ENCODE measurements at regions not wholly inside any gene's neighbourhood (a gene's known extent, or its start where the extent isn't known, plus 50 kb on each side); places are given as distances from the start of the nearest gene placed in this dataset.

DNA sequence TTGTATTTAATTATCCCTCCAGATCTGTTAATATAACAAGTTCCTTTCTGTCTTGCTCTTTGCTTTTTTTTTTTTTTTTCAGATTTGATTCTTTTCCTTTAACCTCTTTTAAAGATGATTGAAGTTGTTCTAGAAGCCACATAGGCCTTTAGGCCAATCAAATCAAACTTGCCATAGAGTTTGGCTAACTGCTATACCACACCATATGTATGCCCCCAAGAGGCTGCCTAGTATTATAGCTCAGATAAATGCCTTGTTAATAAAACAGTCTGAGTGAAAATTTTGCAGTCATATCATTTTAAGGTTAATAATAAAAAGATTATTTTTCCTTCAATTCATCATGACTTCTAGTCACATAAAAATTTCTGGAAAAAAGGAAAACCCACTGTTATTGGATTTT lies 696.0 kb upstream of the CHRM3 start:
- TF ChIP-seq KDM1A (IDR thresholded peaks at IDR 0.05; ENCODE audit: low read depth) = no peak
- TF ChIP-seq POLR2A (IDR thresholded peaks at IDR 0.05; ENCODE audit: low read length) = no peak
- TF ChIP-seq RFX5 (IDR thresholded peaks at IDR 0.05) = no peak
- TF ChIP-seq, protein P1, sequence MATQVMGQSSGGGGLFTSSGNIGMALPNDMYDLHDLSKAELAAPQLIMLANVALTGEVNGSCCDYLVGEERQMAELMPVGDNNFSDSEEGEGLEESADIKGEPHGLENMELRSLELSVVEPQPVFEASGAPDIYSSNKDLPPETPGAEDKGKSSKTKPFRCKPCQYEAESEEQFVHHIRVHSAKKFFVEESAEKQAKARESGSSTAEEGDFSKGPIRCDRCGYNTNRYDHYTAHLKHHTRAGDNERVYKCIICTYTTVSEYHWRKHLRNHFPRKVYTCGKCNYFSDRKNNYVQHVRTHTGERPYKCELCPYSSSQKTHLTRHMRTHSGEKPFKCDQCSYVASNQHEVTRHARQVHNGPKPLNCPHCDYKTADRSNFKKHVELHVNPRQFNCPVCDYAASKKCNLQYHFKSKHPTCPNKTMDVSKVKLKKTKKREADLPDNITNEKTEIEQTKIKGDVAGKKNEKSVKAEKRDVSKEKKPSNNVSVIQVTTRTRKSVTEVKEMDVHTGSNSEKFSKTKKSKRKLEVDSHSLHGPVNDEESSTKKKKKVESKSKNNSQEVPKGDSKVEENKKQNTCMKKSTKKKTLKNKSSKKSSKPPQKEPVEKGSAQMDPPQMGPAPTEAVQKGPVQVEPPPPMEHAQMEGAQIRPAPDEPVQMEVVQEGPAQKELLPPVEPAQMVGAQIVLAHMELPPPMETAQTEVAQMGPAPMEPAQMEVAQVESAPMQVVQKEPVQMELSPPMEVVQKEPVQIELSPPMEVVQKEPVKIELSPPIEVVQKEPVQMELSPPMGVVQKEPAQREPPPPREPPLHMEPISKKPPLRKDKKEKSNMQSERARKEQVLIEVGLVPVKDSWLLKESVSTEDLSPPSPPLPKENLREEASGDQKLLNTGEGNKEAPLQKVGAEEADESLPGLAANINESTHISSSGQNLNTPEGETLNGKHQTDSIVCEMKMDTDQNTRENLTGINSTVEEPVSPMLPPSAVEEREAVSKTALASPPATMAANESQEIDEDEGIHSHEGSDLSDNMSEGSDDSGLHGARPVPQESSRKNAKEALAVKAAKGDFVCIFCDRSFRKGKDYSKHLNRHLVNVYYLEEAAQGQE (IDR thresholded peaks at IDR 0.05) = no peak
- no peak for TF ChIP-seq NR3C1 (IDR thresholded peaks at IDR 0.05)
- TF ChIP-seq, protein P2, sequence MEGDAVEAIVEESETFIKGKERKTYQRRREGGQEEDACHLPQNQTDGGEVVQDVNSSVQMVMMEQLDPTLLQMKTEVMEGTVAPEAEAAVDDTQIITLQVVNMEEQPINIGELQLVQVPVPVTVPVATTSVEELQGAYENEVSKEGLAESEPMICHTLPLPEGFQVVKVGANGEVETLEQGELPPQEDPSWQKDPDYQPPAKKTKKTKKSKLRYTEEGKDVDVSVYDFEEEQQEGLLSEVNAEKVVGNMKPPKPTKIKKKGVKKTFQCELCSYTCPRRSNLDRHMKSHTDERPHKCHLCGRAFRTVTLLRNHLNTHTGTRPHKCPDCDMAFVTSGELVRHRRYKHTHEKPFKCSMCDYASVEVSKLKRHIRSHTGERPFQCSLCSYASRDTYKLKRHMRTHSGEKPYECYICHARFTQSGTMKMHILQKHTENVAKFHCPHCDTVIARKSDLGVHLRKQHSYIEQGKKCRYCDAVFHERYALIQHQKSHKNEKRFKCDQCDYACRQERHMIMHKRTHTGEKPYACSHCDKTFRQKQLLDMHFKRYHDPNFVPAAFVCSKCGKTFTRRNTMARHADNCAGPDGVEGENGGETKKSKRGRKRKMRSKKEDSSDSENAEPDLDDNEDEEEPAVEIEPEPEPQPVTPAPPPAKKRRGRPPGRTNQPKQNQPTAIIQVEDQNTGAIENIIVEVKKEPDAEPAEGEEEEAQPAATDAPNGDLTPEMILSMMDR (IDR thresholded peaks at IDR 0.05) = no peak
- TF ChIP-seq, protein P3, sequence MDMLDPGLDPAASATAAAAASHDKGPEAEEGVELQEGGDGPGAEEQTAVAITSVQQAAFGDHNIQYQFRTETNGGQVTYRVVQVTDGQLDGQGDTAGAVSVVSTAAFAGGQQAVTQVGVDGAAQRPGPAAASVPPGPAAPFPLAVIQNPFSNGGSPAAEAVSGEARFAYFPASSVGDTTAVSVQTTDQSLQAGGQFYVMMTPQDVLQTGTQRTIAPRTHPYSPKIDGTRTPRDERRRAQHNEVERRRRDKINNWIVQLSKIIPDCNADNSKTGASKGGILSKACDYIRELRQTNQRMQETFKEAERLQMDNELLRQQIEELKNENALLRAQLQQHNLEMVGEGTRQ (IDR thresholded peaks at IDR 0.05) = no peak
- no peak for TF ChIP-seq MYC (IDR thresholded peaks at IDR 0.05; ENCODE audit: borderline replicate concordance, low read length)
- no peak for TF ChIP-seq CEBPB (IDR thresholded peaks at IDR 0.05)
